NCI-H69 (cell line): ENCODE measurements at regions not wholly inside any gene's neighbourhood (a gene's known extent, or its start where the extent isn't known, plus 50 kb on each side); places are given as distances from the start of the nearest gene placed in this dataset.
"Not testable (repeated sequence)": the region's sequence is repeated elsewhere in the genome, so short reads cannot be mapped to it uniquely, and the experiment has no call there.

Experiments used
- DNase-seq: peaks from one replicate; lab custom pipeline; 2025; lab: John Stamatoyannopoulos, UW

GRCh38 chrX:121169099-121170035 is 122.0 kb downstream of the GLUD2 start:
- no peak for DNase-seq

GRCh38 chrX:121172703-121173102 is 125.3 kb downstream of the GLUD2 start:
- DNase-seq = no peak

GRCh38 chrX:121179972-121180371 is 132.6 kb downstream of the GLUD2 start:
- DNase-seq = peak; percentile 92

- no peak for DNase-seq
These were observed 144.4 kb downstream of the GLUD2 start for GRCh38 chrX:121191779-121192178.

GRCh38 chrX:121195719-121196118 is 148.3 kb downstream of the GLUD2 start:
- DNase-seq = no peak

- DNase-seq = not testable (repeated sequence)
These were observed 149.5 kb downstream of the GLUD2 start for GRCh38 chrX:121196872-121197444.

- no peak for DNase-seq
These were observed 161.2 kb downstream of the GLUD2 start for GRCh38 chrX:121208563-121208962.

- DNase-seq = peak; percentile 81
These were observed 169.4 kb downstream of the GLUD2 start for GRCh38 chrX:121216641-121217374.

- peak; percentile 5 for DNase-seq
These were observed 174.0 kb downstream of the GLUD2 start for GRCh38 chrX:121221322-121221977.

- DNase-seq = no peak
These were observed 180.5 kb downstream of the GLUD2 start for GRCh38 chrX:121227888-121228287.

- DNase-seq = peak; percentile 73
These were observed 184.4 kb downstream of the GLUD2 start for GRCh38 chrX:121231566-121232358.

- DNase-seq = no peak
These were observed 188.6 kb downstream of the GLUD2 start for GRCh38 chrX:121236040-121236439.

- DNase-seq = no peak
These were observed 190.7 kb downstream of the GLUD2 start for GRCh38 chrX:121238093-121238492.

- DNase-seq = no peak
These were observed 197.1 kb downstream of the GLUD2 start for GRCh38 chrX:121244511-121244910.

GRCh38 chrX:121245763-121246162 is 198.4 kb downstream of the GLUD2 start:
- DNase-seq = no peak

- DNase-seq = peak; percentile 69
These were observed 206.9 kb downstream of the GLUD2 start for GRCh38 chrX:121254336-121254735.

GRCh38 chrX:121256647-121257046 is 209.2 kb downstream of the GLUD2 start:
- no peak for DNase-seq

- DNase-seq = no peak
These were observed 211.1 kb downstream of the GLUD2 start for GRCh38 chrX:121258545-121258944.

GRCh38 chrX:121259170-121259569 is 211.8 kb downstream of the GLUD2 start:
- DNase-seq = no peak

GRCh38 chrX:121260596-121261240 is 213.3 kb downstream of the GLUD2 start:
- DNase-seq = no peak

- DNase-seq = no peak
These were observed 236.5 kb downstream of the GLUD2 start for GRCh38 chrX:121283921-121284320.
